ENCODE measurements at regions not wholly inside any gene's neighbourhood (a gene's known extent, or its start where the extent isn't known, plus 50 kb on each side); places are given as distances from the start of the nearest gene placed in this dataset.

DNA sequence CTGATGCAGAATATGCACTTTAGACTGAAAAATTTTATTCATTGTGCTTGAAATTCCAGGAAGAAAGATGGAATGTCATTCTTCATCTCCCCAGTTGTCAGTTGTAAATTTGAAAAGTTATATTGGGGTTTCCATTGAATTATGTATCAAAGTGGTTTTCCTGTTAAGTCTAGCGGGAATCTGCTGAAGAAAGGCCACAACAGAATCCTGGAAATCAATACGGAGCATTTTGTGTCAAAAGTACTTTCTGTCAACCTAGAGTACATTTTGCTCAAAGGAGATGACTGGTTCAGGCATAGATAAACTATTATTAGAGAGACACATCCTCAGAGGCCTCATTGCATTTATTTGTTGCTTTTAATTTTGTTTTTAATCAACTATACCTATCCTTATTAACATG lies 538.2 kb upstream of the SEMA3D start:
- H3K4me3 ChIP-seq (ENCODE audit: low read length, poor library complexity, severe bottlenecking): no peak overlapping the region
- H3K9me2 ChIP-seq (replicated peaks; ENCODE audit: low read depth, low read length): no peaks in the 10 kb centered on the region
- no peaks in the 10 kb centered on the region for H4K20me1 ChIP-seq (ENCODE audit: insufficient read depth, low read length, poor library complexity, severe bottlenecking)
- no peaks in the 10 kb centered on the region for H3K27me3 ChIP-seq (ENCODE audit: insufficient read depth, low read length, poor library complexity, severe bottlenecking)
- H3K79me2 ChIP-seq (ENCODE audit: insufficient read depth, low read length): no peaks in the 10 kb centered on the region
- H2AFZ ChIP-seq (ENCODE audit: low read length): no peak overlapping the region
- H3K4me2 ChIP-seq (ENCODE audit: low read depth, low read length, poor library complexity, severe bottlenecking): no peak overlapping the region
- no peaks in the 10 kb centered on the region for H3F3A ChIP-seq (ENCODE audit: low read depth)
- H3K4me1 ChIP-seq (ENCODE audit: insufficient read depth, low read length, poor library complexity, severe bottlenecking): no peaks in the 10 kb centered on the region
- H3K36me3 ChIP-seq (ENCODE audit: insufficient read depth, low read length): no peaks in the 10 kb centered on the region
- no peak overlapping the region for H3K9ac ChIP-seq (ENCODE audit: low read depth, low read length, poor library complexity, severe bottlenecking)
- TF ChIP-seq EZH2phosphoT487 (IDR thresholded peaks at IDR 0.05; ENCODE audit: borderline replicate concordance) (no peak), CTCF (conservative IDR thresholded peaks at IDR 0.05; ENCODE audit: low read length) (no peak)
- no peaks in the 10 kb centered on the region for H3K9me3 ChIP-seq (ENCODE audit: insufficient read depth, low read depth, low read length)

- Histone ChIP-seq H3K36me3 (ENCODE audit: insufficient read depth, low read length) (no peaks in the 10 kb centered on the region), H3K4me2 (ENCODE audit: low read depth, low read length, poor library complexity, severe bottlenecking) (no peak overlapping the region), H3K9ac (ENCODE audit: low read depth, low read length, poor library complexity, severe bottlenecking) (no peak overlapping the region), H3K27me3 (ENCODE audit: insufficient read depth, low read length, poor library complexity, severe bottlenecking) (no peaks in the 10 kb centered on the region), H3K79me2 (ENCODE audit: insufficient read depth, low read length) (no peaks in the 10 kb centered on the region), H3F3A (ENCODE audit: low read depth) (no peaks in the 10 kb centered on the region), H2AFZ (ENCODE audit: low read length) (no peak overlapping the region), H4K20me1 (ENCODE audit: insufficient read depth, low read length, poor library complexity, severe bottlenecking) (no peaks in the 10 kb centered on the region), H3K9me2 (replicated peaks; ENCODE audit: low read depth, low read length) (no peaks in the 10 kb centered on the region), H3K4me3 (ENCODE audit: low read length, poor library complexity, severe bottlenecking) (no peak overlapping the region), H3K4me1 (ENCODE audit: insufficient read depth, low read length, poor library complexity, severe bottlenecking) (no peaks in the 10 kb centered on the region), H3K9me3 (ENCODE audit: insufficient read depth, low read depth, low read length) (no peaks in the 10 kb centered on the region)
- TF ChIP-seq CTCF (conservative IDR thresholded peaks at IDR 0.05; ENCODE audit: low read length) (no peak), EZH2phosphoT487 (IDR thresholded peaks at IDR 0.05; ENCODE audit: borderline replicate concordance) (no peak)
Measured at GRCh38 chr7:85719981-85720953, 533.4 kb upstream of the SEMA3D start.

DNA sequence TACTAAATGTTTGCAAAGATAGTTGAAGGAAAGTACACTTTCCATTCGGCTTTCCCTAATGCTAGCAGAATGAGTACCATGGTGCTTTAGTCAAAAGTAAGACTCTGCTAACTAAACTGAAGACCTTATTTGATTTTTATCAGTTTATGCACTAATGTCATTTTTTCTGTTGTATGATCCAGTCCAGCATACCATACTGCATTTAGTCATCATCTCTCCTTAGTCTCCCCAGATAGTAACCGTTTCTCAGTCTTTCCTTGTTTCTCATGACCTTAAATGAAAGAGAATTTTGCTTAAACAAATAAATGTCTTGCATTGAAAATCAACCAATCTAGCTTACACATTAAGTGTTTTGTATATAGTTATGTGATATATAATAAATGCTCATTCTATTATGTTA lies 529.5 kb upstream of the SEMA3D start:
- no peak for TF ChIP-seq CTCF (conservative IDR thresholded peaks at IDR 0.05; ENCODE audit: low read length)
- no peak for TF ChIP-seq EZH2phosphoT487 (IDR thresholded peaks at IDR 0.05; ENCODE audit: borderline replicate concordance)
- Histone ChIP-seq H4K20me1 (ENCODE audit: insufficient read depth, low read length, poor library complexity, severe bottlenecking) (no peaks in the 10 kb centered on the region), H3K79me2 (ENCODE audit: insufficient read depth, low read length) (no peaks in the 10 kb centered on the region)

More for the DNA sequence above, 529.5 kb upstream of the SEMA3D start:
- H2AFZ ChIP-seq (ENCODE audit: low read length): no peak overlapping the region
- no peaks in the 10 kb centered on the region for H3F3A ChIP-seq (ENCODE audit: low read depth)
- no peak overlapping the region for H3K4me3 ChIP-seq (ENCODE audit: low read length, poor library complexity, severe bottlenecking)
- no peaks in the 10 kb centered on the region for H3K36me3 ChIP-seq (ENCODE audit: insufficient read depth, low read length)
- no peaks in the 10 kb centered on the region for H3K9me2 ChIP-seq (replicated peaks; ENCODE audit: low read depth, low read length)
- H3K9ac ChIP-seq (ENCODE audit: low read depth, low read length, poor library complexity, severe bottlenecking): no peak overlapping the region
- H3K9me3 ChIP-seq (ENCODE audit: insufficient read depth, low read depth, low read length): no peaks in the 10 kb centered on the region
- H3K27me3 ChIP-seq (ENCODE audit: insufficient read depth, low read length, poor library complexity, severe bottlenecking): no peaks in the 10 kb centered on the region
- H3K4me2 ChIP-seq (ENCODE audit: low read depth, low read length, poor library complexity, severe bottlenecking): no peak overlapping the region
- H3K4me1 ChIP-seq (ENCODE audit: insufficient read depth, low read length, poor library complexity, severe bottlenecking): no peaks in the 10 kb centered on the region

Measured in Loucy (cell line).